ENCODE measurements at regions not wholly inside any gene's neighbourhood (a gene's known extent, or its start where the extent isn't known, plus 50 kb on each side); places are given as distances from the start of the nearest gene placed in this dataset.

- TF ChIP-seq CTCF (IDR thresholded peaks at IDR 0.05) (no peak), POLR2A (IDR thresholded peaks at IDR 0.05) (no peak), POLR2AphosphoS5 (IDR thresholded peaks at IDR 0.05) (no peak)
Measured at GRCh38 chr13:105984646-105985045, 550.8 kb downstream of the EFNB2 start.
